ENCODE measurements at regions not wholly inside any gene's neighbourhood (a gene's known extent, or its start where the extent isn't known, plus 50 kb on each side); places are given as distances from the start of the nearest gene placed in this dataset.

- Mint-ChIP-seq H3K36me3 (ENCODE audit: insufficient read depth in 1 of 3, low read depth in 3 of 3) (peaks cover 0 to 5% (median 0%) of the 10 kb centered on the region in 3 experiments; a peak in 1 of 7 replicates), H3K9me3 (peaks cover 7 to 8% of the 10 kb centered on the region in 2 experiments; a peak in 4 of 5 replicates), H3K4me3 (no peak overlapping the region), H3K27me3 (ENCODE audit: low read depth) (no peaks in the 10 kb centered on the region; the same call in 1 of the 2 replicates), H3K27ac (no peak overlapping the region), H3K4me1 (no peaks in the 10 kb centered on the region; a peak in 2 of 4 replicates)
- Histone ChIP-seq H3K4me2 (ENCODE audit: insufficient read depth, insufficient read length, low read length) (no peak overlapping the region), H4K91ac (ENCODE audit: insufficient read length, low read depth, low read length) (no peak overlapping the region), H3K79me2 (ENCODE audit: insufficient read depth, low read length) (no peaks in the 10 kb centered on the region), H3K27me3 (ENCODE audit: insufficient read depth, low read length) (no peaks in the 10 kb centered on the region), H3K79me1 (ENCODE audit: insufficient read depth, low read depth, low read length, poor library complexity, severe bottlenecking) (no peaks in the 10 kb centered on the region), H3K23me2 (ENCODE audit: insufficient read length, low read depth, low read length, poor library complexity, severe bottlenecking) (peaks cover 3% of the 10 kb centered on the region), H2BK15ac (ENCODE audit: low read depth, low read length) (no peak overlapping the region), H3K56ac (ENCODE audit: insufficient read length, low read depth, low read length) (no peak overlapping the region), H3K18ac (ENCODE audit: insufficient read length, low read depth, low read length) (no peak overlapping the region), H2BK12ac (ENCODE audit: insufficient read length, low read depth, low read length) (no peak overlapping the region), H2BK20ac (ENCODE audit: low read depth, low read length, poor library complexity, severe bottlenecking) (no peak overlapping the region), H2AK5ac (ENCODE audit: insufficient read length, low read length) (no peak overlapping the region), H3K27ac (ENCODE audit: insufficient read length, low read depth, low read length) (no peak overlapping the region), H2AFZ (ENCODE audit: low read length) (no peak overlapping the region), H4K8ac (replicated peaks; ENCODE audit: insufficient read length, low read depth, low read length) (no peak overlapping the region), H2BK120ac (ENCODE audit: low read depth, low read length, poor library complexity, severe bottlenecking) (no peak overlapping the region), H3K14ac (ENCODE audit: insufficient read depth, low read length) (no peak overlapping the region), H3K4me1 (ENCODE audit: insufficient read depth, low read length) (peaks cover 3% of the 10 kb centered on the region; the same call in 1 of the 2 replicates), H2BK5ac (ENCODE audit: insufficient read length, low read length) (no peak overlapping the region), H4K20me1 (ENCODE audit: control insufficient read depth, insufficient read depth, insufficient read length) (no peaks in the 10 kb centered on the region), H3T11ph (ENCODE audit: low read length) (no peak overlapping the region), H4K5ac (ENCODE audit: insufficient read length, low read depth, low read length) (no peak overlapping the region), H3K23ac (ENCODE audit: insufficient read length, low read depth, low read length) (no peak overlapping the region), H3K9ac (ENCODE audit: extremely low read depth, insufficient read length, low read length) (no peak overlapping the region), H3K9me3 (ENCODE audit: control insufficient read depth, low read depth, low read length) (no peaks in the 10 kb centered on the region), H3K4ac (ENCODE audit: low read depth, low read length) (no peak overlapping the region)
- no peak for TF ChIP-seq CTCF (conservative IDR thresholded peaks at IDR 0.05)
- DNase-seq: no peak
- no CpG with 5 or more reads among the region's 4 CpGs for WGBS (ENCODE audit: extremely low coverage, insufficient read length, low lambda C conversion rate)
Observed at GRCh38 chr6:17015144-17015543, 86.7 kb upstream of the STMND1 start.
